Prostate gland (tissue), 2 donors: ENCODE measurements at regions not wholly inside any gene's neighbourhood (a gene's known extent, or its start where the extent isn't known, plus 50 kb on each side); places are given as distances from the start of the nearest gene placed in this dataset.

Experiments used
- POLR2A ChIP-seq: fragments of 450-650 bp; IDR thresholded peaks from one replicate; pipeline ENCODE4 v1.6.1; 2016; ENCODE audit warnings: antibody characterized with exemption, mild to moderate bottlenecking
- POLR2AphosphoS5 ChIP-seq: sonication (generic); formaldehyde crosslinking; IDR thresholded peaks from one replicate; pipeline ENCODE4 v1.6.1; 2017; ENCODE audit warnings: antibody characterized with exemption
- TF ChIP-seq, protein P1 (sequence below), 4 experiments: fragments of 200-600 bp in 2 of 4; fragments of 450-650 bp in 2 of 4; sonication (generic) in 2 of 4; IDR thresholded peaks; 1 replicate in 3 of 4; 2 replicates in 1 of 4; pipeline ENCODE4 v1.5.1; 2016 to 2019; ENCODE audit warnings: antibody characterized with exemption in 4 of 4, mild to moderate bottlenecking in 2 of 4, moderate library complexity in 2 of 4

DNA sequence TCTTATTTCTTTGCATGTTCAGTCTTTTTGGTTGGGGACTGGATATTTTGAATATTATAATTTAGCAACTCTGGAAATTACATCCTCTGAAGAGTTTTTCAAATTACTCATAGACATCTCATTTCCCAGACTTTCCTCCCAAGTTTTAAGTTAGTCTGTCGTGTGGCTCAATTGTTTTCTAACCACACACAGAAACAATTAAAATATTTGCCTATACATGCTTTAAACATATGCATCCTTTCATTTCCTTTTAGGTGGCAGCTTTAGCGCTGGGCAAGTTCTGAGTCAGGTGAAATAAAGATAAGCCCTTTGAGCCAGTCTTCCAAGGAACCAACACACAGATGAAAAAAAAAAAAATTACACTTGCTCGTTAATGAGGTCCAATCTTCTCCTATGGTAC lies 307.0 kb upstream of the SPOCK3 start:
- TF ChIP-seq, protein P1, sequence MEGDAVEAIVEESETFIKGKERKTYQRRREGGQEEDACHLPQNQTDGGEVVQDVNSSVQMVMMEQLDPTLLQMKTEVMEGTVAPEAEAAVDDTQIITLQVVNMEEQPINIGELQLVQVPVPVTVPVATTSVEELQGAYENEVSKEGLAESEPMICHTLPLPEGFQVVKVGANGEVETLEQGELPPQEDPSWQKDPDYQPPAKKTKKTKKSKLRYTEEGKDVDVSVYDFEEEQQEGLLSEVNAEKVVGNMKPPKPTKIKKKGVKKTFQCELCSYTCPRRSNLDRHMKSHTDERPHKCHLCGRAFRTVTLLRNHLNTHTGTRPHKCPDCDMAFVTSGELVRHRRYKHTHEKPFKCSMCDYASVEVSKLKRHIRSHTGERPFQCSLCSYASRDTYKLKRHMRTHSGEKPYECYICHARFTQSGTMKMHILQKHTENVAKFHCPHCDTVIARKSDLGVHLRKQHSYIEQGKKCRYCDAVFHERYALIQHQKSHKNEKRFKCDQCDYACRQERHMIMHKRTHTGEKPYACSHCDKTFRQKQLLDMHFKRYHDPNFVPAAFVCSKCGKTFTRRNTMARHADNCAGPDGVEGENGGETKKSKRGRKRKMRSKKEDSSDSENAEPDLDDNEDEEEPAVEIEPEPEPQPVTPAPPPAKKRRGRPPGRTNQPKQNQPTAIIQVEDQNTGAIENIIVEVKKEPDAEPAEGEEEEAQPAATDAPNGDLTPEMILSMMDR (IDR thresholded peaks at IDR 0.05), result no peak
- TF ChIP-seq POLR2AphosphoS5 (no peak), POLR2A (no peak)
